Left renal cortex interstitium (tissue), 4 donors: ENCODE measurements at regions not wholly inside any gene's neighbourhood (a gene's known extent, or its start where the extent isn't known, plus 50 kb on each side); places are given as distances from the start of the nearest gene placed in this dataset.

Experiments used
- DNase-seq, 4 donors: peaks; one replicate each; pipeline ENCODE4 v3.0.0-alpha.2; 2013; ENCODE audit warnings: low read depth in 4 of 4, low spot score in 2 of 4, missing footprints in 1 of 4

- DNase-seq: no peak
Measured at GRCh38 chr2:221200184-221200839, 371.8 kb downstream of the EPHA4 start.

GRCh38 chr2:221202431-221202830, 369.7 kb downstream of the EPHA4 start:
- no peak for DNase-seq

- no peak for DNase-seq
Measured at GRCh38 chr2:221203125-221203524, 369.0 kb downstream of the EPHA4 start.

GRCh38 chr2:221203856-221204255, 368.2 kb downstream of the EPHA4 start:
- no peak for DNase-seq

- no peak for DNase-seq
Measured at GRCh38 chr2:221204699-221205098, 367.4 kb downstream of the EPHA4 start.

GRCh38 chr2:221205103-221205673, 366.9 kb downstream of the EPHA4 start:
- no peak for DNase-seq

- no peak for DNase-seq
Measured at GRCh38 chr2:221210686-221211085, 361.4 kb downstream of the EPHA4 start.

- no peak for DNase-seq
Measured at GRCh38 chr2:221211653-221212052, 360.5 kb downstream of the EPHA4 start.

GRCh38 chr2:221212105-221212504, 360.0 kb downstream of the EPHA4 start:
- DNase-seq: no peak

- DNase-seq: no peak
Measured at GRCh38 chr2:221215487-221215886, 356.6 kb downstream of the EPHA4 start.

- no peak for DNase-seq
Measured at GRCh38 chr2:221216636-221217035, 355.5 kb downstream of the EPHA4 start.

GRCh38 chr2:221225752-221226151, 346.4 kb downstream of the EPHA4 start:
- no peak for DNase-seq

- DNase-seq: no peak
Measured at GRCh38 chr2:221228214-221228769, 343.8 kb downstream of the EPHA4 start.

- no peak for DNase-seq
Measured at GRCh38 chr2:221229099-221229498, 343.0 kb downstream of the EPHA4 start.

GRCh38 chr2:221231511-221231910, 340.6 kb downstream of the EPHA4 start:
- no peak for DNase-seq

GRCh38 chr2:221235941-221236340, 336.2 kb downstream of the EPHA4 start:
- peak in 2 of 4 donors; percentile 20 to 26 for DNase-seq

GRCh38 chr2:221241072-221241471, 331.0 kb downstream of the EPHA4 start:
- DNase-seq: no peak

- DNase-seq: no peak
Measured at GRCh38 chr2:221243771-221244170, 328.3 kb downstream of the EPHA4 start.

GRCh38 chr2:221245045-221245444, 327.1 kb downstream of the EPHA4 start:
- DNase-seq: no peak

- DNase-seq: no peak
Measured at GRCh38 chr2:221245772-221246171, 326.3 kb downstream of the EPHA4 start.

- DNase-seq: no peak
Measured at GRCh38 chr2:221254299-221254698, 317.8 kb downstream of the EPHA4 start.

- DNase-seq: no peak
Measured at GRCh38 chr2:221255862-221256261, 316.2 kb downstream of the EPHA4 start.
